Upper lobe of left lung (tissue), 4 donors: ENCODE measurements at regions not wholly inside any gene's neighbourhood (a gene's known extent, or its start where the extent isn't known, plus 50 kb on each side); places are given as distances from the start of the nearest gene placed in this dataset.

Source experiments
- CTCF ChIP-seq, 6 experiments: fragments of 450-650 bp in 4 of 6; fragments of 200-600 bp in 2 of 6; sonication (generic) in 2 of 6; IDR thresholded peaks; one replicate each; pipeline ENCODE4 v1.5.1; 2016 to 2019; ENCODE audit warnings: antibody characterized with exemption in 6 of 6
- EP300 ChIP-seq, 4 donors: sonication (generic); formaldehyde crosslinking; IDR thresholded peaks; one replicate each; pipeline ENCODE4 v1.5.1; 2017; ENCODE audit warnings: antibody characterized with exemption in 4 of 4, control low read depth in 2 of 4
- POLR2A ChIP-seq, 4 donors: fragments of 450-650 bp; IDR thresholded peaks; one replicate each; pipeline ENCODE4 v1.5.1; 2016 to 2017; ENCODE audit warnings: antibody characterized with exemption in 4 of 4, mild to moderate bottlenecking in 2 of 4
- POLR2AphosphoS5 ChIP-seq, 2 donors: sonication (generic); formaldehyde crosslinking; IDR thresholded peaks; one replicate each; pipeline ENCODE4 v1.5.1; 2017; ENCODE audit warnings: antibody characterized with exemption in 2 of 2

- TF ChIP-seq CTCF (IDR thresholded peaks at IDR 0.05) (no peak), POLR2A (IDR thresholded peaks at IDR 0.05) (no peak), EP300 (IDR thresholded peaks at IDR 0.05) (no peak), POLR2AphosphoS5 (IDR thresholded peaks at IDR 0.05) (no peak)
Measured at GRCh38 chr22:47225080-47225930, 462.9 kb downstream of the TBC1D22A start.
